Gastroesophageal sphincter (tissue), 3 donors: ENCODE measurements at regions not wholly inside any gene's neighbourhood (a gene's known extent, or its start where the extent isn't known, plus 50 kb on each side); places are given as distances from the start of the nearest gene placed in this dataset.

Experiments used
- CTCF ChIP-seq, 4 experiments: fragments of 200-600 bp in 2 of 4; fragments of 450-650 bp in 2 of 4; sonication (generic) in 1 of 4; IDR thresholded peaks; one replicate each; pipeline ENCODE4 v1.5.1; 2017 to 2019; ENCODE audit warnings: antibody characterized with exemption in 4 of 4, mild to moderate bottlenecking in 2 of 4, moderate library complexity in 2 of 4
- POLR2A ChIP-seq, 2 donors: fragments of 450-650 bp; IDR thresholded peaks; one replicate each; pipeline ENCODE4 v1.6.1; 2017; ENCODE audit warnings: antibody characterized with exemption in 2 of 2, mild to moderate bottlenecking in 2 of 2, moderate library complexity in 1 of 2

DNA sequence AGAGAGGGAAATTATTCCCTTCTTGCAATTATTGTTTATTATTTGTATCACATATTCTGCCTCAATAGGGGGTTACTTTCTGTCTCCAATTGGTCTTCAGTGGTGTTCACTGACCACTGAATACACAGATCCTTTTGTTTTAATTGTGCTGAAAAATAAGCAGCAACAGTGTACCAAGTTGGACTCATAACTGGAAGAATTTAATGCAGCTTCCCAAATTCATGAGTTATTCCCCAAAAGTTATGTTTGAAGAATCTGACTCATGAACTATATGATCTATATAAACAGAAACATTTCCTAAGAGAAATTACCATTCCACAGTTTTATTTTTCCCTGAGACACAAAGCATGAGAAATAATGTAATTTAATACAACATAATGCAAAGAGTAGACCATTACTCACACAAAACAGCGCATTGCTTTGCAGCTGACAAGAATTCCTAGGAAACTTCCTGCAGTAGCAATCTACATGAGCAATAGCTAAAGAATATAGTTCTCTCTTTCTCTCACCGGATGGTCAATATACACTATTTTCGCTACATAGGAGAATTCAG is 479.2 kb downstream of the HTR7 start:
- no peak for TF ChIP-seq CTCF (IDR thresholded peaks at IDR 0.05)
- TF ChIP-seq POLR2A (IDR thresholded peaks at IDR 0.05) = no peak
